ENCODE measurements at regions not wholly inside any gene's neighbourhood (a gene's known extent, or its start where the extent isn't known, plus 50 kb on each side); places are given as distances from the start of the nearest gene placed in this dataset.

DNA sequence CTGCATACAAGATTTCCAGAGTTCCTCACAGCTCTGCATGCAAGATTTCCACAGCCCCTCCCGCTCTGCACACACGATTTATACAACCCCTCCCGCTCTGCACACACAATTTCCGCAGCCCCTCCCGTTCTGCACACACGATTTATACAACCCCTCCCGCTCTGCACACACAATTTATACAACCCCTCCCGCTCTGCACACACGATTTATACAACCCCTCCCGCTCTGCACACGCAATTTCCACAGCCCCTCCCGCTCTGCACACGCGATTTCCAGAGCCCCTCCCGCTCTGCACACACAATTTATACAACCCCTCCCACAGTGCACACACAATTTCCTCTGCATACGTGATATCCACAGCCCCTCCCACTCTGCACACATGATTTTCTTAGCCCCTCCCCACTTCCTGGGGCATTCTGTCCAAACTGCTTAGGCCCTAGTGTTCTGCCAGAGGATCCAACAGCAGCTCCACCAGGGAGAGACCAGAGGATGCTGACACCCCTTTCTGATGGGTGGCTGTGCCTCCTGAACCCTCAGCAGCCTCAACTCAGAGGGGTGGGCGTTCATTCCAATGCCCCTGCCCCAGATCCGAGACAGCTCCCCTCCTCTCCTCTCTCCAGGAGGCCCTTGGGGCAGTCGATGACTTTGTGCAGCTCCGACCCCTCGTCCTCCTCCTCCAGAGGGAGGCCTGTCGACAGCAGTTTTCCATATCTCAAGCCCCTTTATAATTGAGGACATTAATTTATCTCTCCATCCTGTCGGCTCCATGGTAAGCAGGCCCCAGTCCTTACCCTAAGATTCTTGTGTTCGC lies 671.7 kb downstream of the BRD1 start:
- TF ChIP-seq, protein P1, sequence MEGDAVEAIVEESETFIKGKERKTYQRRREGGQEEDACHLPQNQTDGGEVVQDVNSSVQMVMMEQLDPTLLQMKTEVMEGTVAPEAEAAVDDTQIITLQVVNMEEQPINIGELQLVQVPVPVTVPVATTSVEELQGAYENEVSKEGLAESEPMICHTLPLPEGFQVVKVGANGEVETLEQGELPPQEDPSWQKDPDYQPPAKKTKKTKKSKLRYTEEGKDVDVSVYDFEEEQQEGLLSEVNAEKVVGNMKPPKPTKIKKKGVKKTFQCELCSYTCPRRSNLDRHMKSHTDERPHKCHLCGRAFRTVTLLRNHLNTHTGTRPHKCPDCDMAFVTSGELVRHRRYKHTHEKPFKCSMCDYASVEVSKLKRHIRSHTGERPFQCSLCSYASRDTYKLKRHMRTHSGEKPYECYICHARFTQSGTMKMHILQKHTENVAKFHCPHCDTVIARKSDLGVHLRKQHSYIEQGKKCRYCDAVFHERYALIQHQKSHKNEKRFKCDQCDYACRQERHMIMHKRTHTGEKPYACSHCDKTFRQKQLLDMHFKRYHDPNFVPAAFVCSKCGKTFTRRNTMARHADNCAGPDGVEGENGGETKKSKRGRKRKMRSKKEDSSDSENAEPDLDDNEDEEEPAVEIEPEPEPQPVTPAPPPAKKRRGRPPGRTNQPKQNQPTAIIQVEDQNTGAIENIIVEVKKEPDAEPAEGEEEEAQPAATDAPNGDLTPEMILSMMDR (conservative IDR thresholded peaks at IDR 0.05; ENCODE audit: low read length) = no peak
- no peak for TF ChIP-seq EZH2phosphoT487 (IDR thresholded peaks at IDR 0.05; ENCODE audit: borderline replicate concordance)
